OCI-LY1 (cell line): ENCODE measurements at regions not wholly inside any gene's neighbourhood (a gene's known extent, or its start where the extent isn't known, plus 50 kb on each side); places are given as distances from the start of the nearest gene placed in this dataset.

Experiments used
- H2AFZ ChIP-seq: fragments of 200-600 bp; sonication (generic), shearing (Covaris generic); 2 replicates; pipeline ENCODE4 v1.6.0; 2014; ENCODE audit warnings: antibody characterized with exemption, mild to moderate bottlenecking, low read length
- H3F3A ChIP-seq: fragments of 200-600 bp; sonication (generic), shearing (Covaris generic); 2 replicates; pipeline ENCODE4 v1.6.0; 2014; ENCODE audit warnings: mild to moderate bottlenecking, antibody characterized with exemption, low read length, moderate library complexity; ENCODE audit not compliant: insufficient read depth
- H3K27ac ChIP-seq: fragments of 200-600 bp; sonication (generic); 2 replicates; pipeline ENCODE4 v1.5.1; 2014; ENCODE audit warnings: low read length, mixed run types, mild to moderate bottlenecking, low read depth; ENCODE audit not compliant: poor library complexity, severe bottlenecking
- H3K27me3 ChIP-seq: fragments of 200-600 bp; sonication (generic); 2 replicates; pipeline ENCODE4 v1.6.0; 2014; ENCODE audit warnings: antibody characterized with exemption, mild to moderate bottlenecking, low read length, moderate library complexity; ENCODE audit not compliant: insufficient read depth
- H3K36me3 ChIP-seq: fragments of 200-600 bp; sonication (generic); 2 replicates; pipeline ENCODE4 v1.6.1; 2014; ENCODE audit warnings: mild to moderate bottlenecking, antibody characterized with exemption, low read length, moderate library complexity, mixed read lengths; ENCODE audit not compliant: insufficient read depth
- H3K4me1 ChIP-seq: fragments of 200-600 bp; sonication (generic); 2 replicates; pipeline ENCODE4 v1.5.1; 2014; ENCODE audit warnings: mild to moderate bottlenecking, low read length, moderate library complexity; ENCODE audit not compliant: insufficient read depth, severe bottlenecking
- H3K4me2 ChIP-seq: fragments of 200-600 bp; sonication (generic), shearing (Covaris generic); 2 replicates; pipeline ENCODE4 v1.6.1; 2014; ENCODE audit warnings: low read length
- H3K4me3 ChIP-seq: fragments of 200-600 bp; sonication (generic); 2 replicates; pipeline ENCODE4 v1.5.1; 2014; ENCODE audit warnings: low read length, low read depth, mild to moderate bottlenecking, mixed read lengths; ENCODE audit not compliant: poor library complexity, severe bottlenecking
- H3K79me2 ChIP-seq: fragments of 200-600 bp; shearing (Covaris generic); 2 replicates; pipeline ENCODE4 v1.6.1; 2016; ENCODE audit warnings: mixed run types, low read length, mixed read lengths; ENCODE audit not compliant: insufficient read depth
- H3K9ac ChIP-seq: fragments of 200-600 bp; sonication (generic), shearing (Covaris generic); 2 replicates; pipeline ENCODE4 v1.6.1; 2014; ENCODE audit warnings: mild to moderate bottlenecking, low read length, mixed read lengths
- H3K9me2 ChIP-seq: fragments of 200-600 bp; sonication (generic), shearing (Covaris generic); 2 replicates; pipeline ENCODE4 v1.6.1; 2014; ENCODE audit warnings: low read depth, mild to moderate bottlenecking, low read length, mixed read lengths
- H3K9me3 ChIP-seq: fragments of 200-600 bp; shearing (Covaris generic); 2 replicates; pipeline ENCODE4 v1.6.1; 2014; ENCODE audit warnings: low read length, mixed read lengths
- H4K20me1 ChIP-seq: fragments of 200-600 bp; sonication (generic), shearing (Covaris generic); 2 replicates; pipeline ENCODE4 v1.6.0; 2016; ENCODE audit warnings: mild to moderate bottlenecking, low read length; ENCODE audit not compliant: insufficient read depth
- EZH2 ChIP-seq: fragments of 200-600 bp; sonication (generic), shearing (Covaris generic); IDR thresholded peaks from 2 replicates; pipeline ENCODE4 v1.8.0; 2017; ENCODE audit warnings: borderline replicate concordance, mixed run types, mild to moderate bottlenecking, antibody characterized with exemption, low read length, moderate library complexity, mixed read lengths
- TF ChIP-seq, protein P1 (sequence below): fragments of 200-600 bp; sonication (generic), shearing (Covaris generic); IDR thresholded peaks from 2 replicates; pipeline ENCODE4 v1.5.1; 2017; ENCODE audit warnings: mild to moderate bottlenecking, antibody characterized with exemption, low read length, moderate library complexity, mixed read lengths

DNA sequence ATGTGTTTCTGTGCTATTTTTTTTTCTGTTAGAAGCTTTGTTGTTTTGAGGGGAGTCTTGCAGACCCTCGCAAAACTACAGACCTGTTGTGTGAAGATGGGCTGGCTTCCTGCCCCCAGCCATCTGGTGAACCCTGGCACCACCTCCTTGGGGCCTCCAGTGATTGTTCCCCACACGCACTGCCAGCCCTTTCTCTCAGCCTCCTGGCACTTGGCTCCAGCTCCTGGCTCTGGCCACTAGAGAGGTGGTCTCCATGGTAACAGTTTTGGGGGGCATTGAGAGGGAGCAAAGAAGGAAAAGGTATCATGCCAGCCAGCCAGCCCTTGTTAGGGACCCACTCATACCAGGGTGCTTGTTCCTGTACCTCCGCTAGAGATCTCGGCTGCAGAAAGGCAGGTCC, 176.4 kb upstream of the RPH3A start:
- Histone ChIP-seq H3K27ac (no peak overlapping the region), H3K79me2 (no peaks in the 10 kb centered on the region), H3F3A (no peaks in the 10 kb centered on the region), H3K9me2 (no peaks in the 10 kb centered on the region), H3K27me3 (0 out of 2 replicates have a peak, but pooled peaks cover 4% of the 10 kb centered on the region), H3K4me3 (no peak overlapping the region), H3K4me1 (no peaks in the 10 kb centered on the region), H2AFZ (no peak overlapping the region), H4K20me1 (no peaks in the 10 kb centered on the region), H3K9me3 (no peaks in the 10 kb centered on the region), H3K9ac (no peak overlapping the region), H3K4me2 (no peak overlapping the region), H3K36me3 (no peaks in the 10 kb centered on the region)
- no peak for TF ChIP-seq EZH2
- TF ChIP-seq, protein P1, sequence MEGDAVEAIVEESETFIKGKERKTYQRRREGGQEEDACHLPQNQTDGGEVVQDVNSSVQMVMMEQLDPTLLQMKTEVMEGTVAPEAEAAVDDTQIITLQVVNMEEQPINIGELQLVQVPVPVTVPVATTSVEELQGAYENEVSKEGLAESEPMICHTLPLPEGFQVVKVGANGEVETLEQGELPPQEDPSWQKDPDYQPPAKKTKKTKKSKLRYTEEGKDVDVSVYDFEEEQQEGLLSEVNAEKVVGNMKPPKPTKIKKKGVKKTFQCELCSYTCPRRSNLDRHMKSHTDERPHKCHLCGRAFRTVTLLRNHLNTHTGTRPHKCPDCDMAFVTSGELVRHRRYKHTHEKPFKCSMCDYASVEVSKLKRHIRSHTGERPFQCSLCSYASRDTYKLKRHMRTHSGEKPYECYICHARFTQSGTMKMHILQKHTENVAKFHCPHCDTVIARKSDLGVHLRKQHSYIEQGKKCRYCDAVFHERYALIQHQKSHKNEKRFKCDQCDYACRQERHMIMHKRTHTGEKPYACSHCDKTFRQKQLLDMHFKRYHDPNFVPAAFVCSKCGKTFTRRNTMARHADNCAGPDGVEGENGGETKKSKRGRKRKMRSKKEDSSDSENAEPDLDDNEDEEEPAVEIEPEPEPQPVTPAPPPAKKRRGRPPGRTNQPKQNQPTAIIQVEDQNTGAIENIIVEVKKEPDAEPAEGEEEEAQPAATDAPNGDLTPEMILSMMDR = no peak

DNA sequence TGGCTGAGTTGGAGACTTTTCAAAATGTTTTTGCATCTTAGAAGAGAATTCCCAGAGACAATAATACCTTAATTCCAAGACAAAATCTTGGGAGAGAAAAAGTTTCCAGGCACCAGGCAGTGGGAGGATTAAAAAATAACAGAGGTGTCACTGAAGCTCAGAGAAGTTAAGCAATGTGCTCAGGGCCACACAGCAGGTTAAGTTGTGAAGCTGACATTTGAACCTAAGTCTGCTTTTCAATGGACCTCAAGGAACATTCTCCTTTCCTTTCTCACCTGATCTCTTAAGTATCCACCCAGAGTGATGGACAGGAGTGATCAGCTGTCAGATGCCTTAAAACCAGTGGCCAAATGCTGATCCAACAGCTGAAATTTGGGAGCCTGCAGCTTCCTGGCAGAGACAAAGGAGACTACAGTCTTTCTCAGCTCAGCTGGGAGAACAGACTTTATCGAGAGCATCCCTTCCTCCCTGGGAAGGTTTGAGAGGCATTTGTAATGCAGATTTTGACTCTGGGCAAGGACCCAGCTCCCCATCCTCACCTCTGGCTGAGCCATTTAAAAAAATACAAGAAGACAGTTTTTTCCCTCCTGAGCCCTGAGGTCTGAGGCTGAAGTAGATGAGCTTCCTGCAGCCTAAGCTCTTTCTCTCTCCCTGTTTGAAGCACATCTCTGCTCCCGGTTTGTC, 174.9 kb upstream of the RPH3A start:
- Histone ChIP-seq H3K4me3 (no peak overlapping the region), H3K79me2 (no peaks in the 10 kb centered on the region), H4K20me1 (no peaks in the 10 kb centered on the region), H3K4me2 (no peak overlapping the region), H3K27ac (no peak overlapping the region), H3K9me2 (no peaks in the 10 kb centered on the region), H3K36me3 (no peaks in the 10 kb centered on the region), H2AFZ (no peak overlapping the region), H3F3A (no peaks in the 10 kb centered on the region), H3K9ac (no peak overlapping the region), H3K9me3 (no peaks in the 10 kb centered on the region), H3K4me1 (no peaks in the 10 kb centered on the region), H3K27me3 (0 out of 2 replicates have a peak, but pooled peaks cover 5% of the 10 kb centered on the region)
- TF ChIP-seq, protein P1 = no peak
- no peak for TF ChIP-seq EZH2

- 0 out of 2 replicates have a peak, but pooled peaks cover 5% of the 10 kb centered on the region for H3K27me3 ChIP-seq
Observed at GRCh38 chr12:112617153-112617505, 174.4 kb upstream of the RPH3A start.

More at GRCh38 chr12:112617153-112617505, 174.4 kb upstream of the RPH3A start:
- Histone ChIP-seq H3K4me3 (no peak overlapping the region), H2AFZ (no peak overlapping the region), H4K20me1 (no peaks in the 10 kb centered on the region), H3K79me2 (no peaks in the 10 kb centered on the region), H3K9me3 (no peaks in the 10 kb centered on the region), H3K27ac (no peak overlapping the region), H3K9me2 (no peaks in the 10 kb centered on the region), H3K9ac (no peak overlapping the region), H3K4me2 (no peak overlapping the region), H3K36me3 (no peaks in the 10 kb centered on the region), H3F3A (no peaks in the 10 kb centered on the region), H3K4me1 (no peaks in the 10 kb centered on the region)
- TF ChIP-seq EZH2 = no peak
- TF ChIP-seq, protein P1 = no peak
